ENCODE measurements at regions not wholly inside any gene's neighbourhood (a gene's known extent, or its start where the extent isn't known, plus 50 kb on each side); places are given as distances from the start of the nearest gene placed in this dataset.

- Histone ChIP-seq H3K9ac (ENCODE audit: low read length) (no peak overlapping the region), H3K4me3 (ENCODE audit: low read length) (no peak overlapping the region), H3K27me3 (ENCODE audit: control insufficient read depth, insufficient read depth, low read length) (no peaks in the 10 kb centered on the region), H3K36me3 (ENCODE audit: control insufficient read depth, insufficient read depth, low read length) (no peaks in the 10 kb centered on the region), H3K4me1 (ENCODE audit: control insufficient read depth, insufficient read depth, low read length) (no peaks in the 10 kb centered on the region), H3K27ac (ENCODE audit: low read depth, low read length) (no peak overlapping the region)
Measured at GRCh38 chr3:144544871-144545270, 573.2 kb downstream of the DIPK2A start.

DNA sequence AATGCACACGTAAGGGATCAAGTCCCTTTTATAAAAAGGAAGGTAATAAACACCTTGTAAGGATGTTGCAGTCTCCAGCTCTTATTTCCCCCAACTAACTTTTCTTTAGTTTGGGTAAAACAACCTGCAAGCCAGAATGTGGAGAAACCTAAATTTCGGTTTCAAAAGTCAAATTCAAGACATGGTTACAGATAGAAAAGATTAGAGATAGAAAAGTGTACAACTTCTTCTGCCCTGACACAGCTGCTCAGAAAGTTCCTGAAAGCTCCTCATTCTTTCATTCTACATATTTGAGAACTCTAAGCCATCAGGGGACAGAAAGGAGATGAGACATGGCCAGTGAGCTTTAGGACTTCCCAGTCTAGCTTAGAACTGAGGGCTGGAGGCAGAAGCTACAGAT is 574.9 kb downstream of the DIPK2A start:
- no peak overlapping the region for H3K27ac ChIP-seq (ENCODE audit: low read depth, low read length)
- no peaks in the 10 kb centered on the region for H3K27me3 ChIP-seq (ENCODE audit: control insufficient read depth, insufficient read depth, low read length)
- H3K36me3 ChIP-seq (ENCODE audit: control insufficient read depth, insufficient read depth, low read length), result no peaks in the 10 kb centered on the region

GRCh38 chr3:144548346-144548745 is 576.7 kb downstream of the DIPK2A start:
- H3K27ac ChIP-seq (ENCODE audit: low read depth, low read length), result no peak overlapping the region
- H3K9ac ChIP-seq (ENCODE audit: low read length), result no peak overlapping the region
- H3K36me3 ChIP-seq (ENCODE audit: control insufficient read depth, insufficient read depth, low read length), result no peaks in the 10 kb centered on the region
- H3K4me1 ChIP-seq (ENCODE audit: control insufficient read depth, insufficient read depth, low read length), result no peaks in the 10 kb centered on the region
- H3K4me3 ChIP-seq (ENCODE audit: low read length), result no peak overlapping the region
- no peaks in the 10 kb centered on the region for H3K27me3 ChIP-seq (ENCODE audit: control insufficient read depth, insufficient read depth, low read length)

More for the DNA sequence above, 574.9 kb downstream of the DIPK2A start:
- H3K9ac ChIP-seq (ENCODE audit: low read length), result no peak overlapping the region
- H3K4me3 ChIP-seq (ENCODE audit: low read length), result no peak overlapping the region
- H3K4me1 ChIP-seq (ENCODE audit: control insufficient read depth, insufficient read depth, low read length), result no peaks in the 10 kb centered on the region

DNA sequence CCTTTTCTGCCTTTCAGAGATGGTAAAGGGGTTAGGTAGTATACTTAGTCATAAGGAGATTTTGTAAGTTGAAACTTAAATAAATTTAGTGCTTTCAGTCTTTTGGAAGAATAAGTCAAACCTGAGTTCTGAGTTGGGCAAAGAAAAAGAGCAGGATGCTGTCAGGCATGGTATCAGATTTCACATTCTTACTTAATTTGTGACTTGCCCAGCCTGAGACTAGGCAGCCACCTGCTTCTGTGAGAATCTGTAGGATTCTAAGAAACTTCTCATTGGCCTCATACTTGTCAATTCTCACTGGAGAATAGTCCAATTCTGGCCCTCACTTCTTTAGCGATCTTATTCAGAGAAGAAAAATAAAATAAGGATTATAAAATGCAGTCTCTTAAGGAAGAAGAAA is 577.5 kb downstream of the DIPK2A start:
- no peak overlapping the region for H3K27ac ChIP-seq (ENCODE audit: low read depth, low read length)
- H3K27me3 ChIP-seq (ENCODE audit: control insufficient read depth, insufficient read depth, low read length), result no peaks in the 10 kb centered on the region
- H3K4me1 ChIP-seq (ENCODE audit: control insufficient read depth, insufficient read depth, low read length), result no peaks in the 10 kb centered on the region
- no peak overlapping the region for H3K9ac ChIP-seq (ENCODE audit: low read length)
- no peak overlapping the region for H3K4me3 ChIP-seq (ENCODE audit: low read length)
- H3K36me3 ChIP-seq (ENCODE audit: control insufficient read depth, insufficient read depth, low read length), result no peaks in the 10 kb centered on the region

GRCh38 chr3:144552346-144553057 is 580.9 kb downstream of the DIPK2A start:
- Histone ChIP-seq H3K27ac (ENCODE audit: low read depth, low read length) (no peak overlapping the region), H3K36me3 (ENCODE audit: control insufficient read depth, insufficient read depth, low read length) (no peaks in the 10 kb centered on the region), H3K4me1 (ENCODE audit: control insufficient read depth, insufficient read depth, low read length) (no peaks in the 10 kb centered on the region), H3K27me3 (ENCODE audit: control insufficient read depth, insufficient read depth, low read length) (no peaks in the 10 kb centered on the region), H3K4me3 (ENCODE audit: low read length) (no peak overlapping the region), H3K9ac (ENCODE audit: low read length) (no peak overlapping the region)

DNA sequence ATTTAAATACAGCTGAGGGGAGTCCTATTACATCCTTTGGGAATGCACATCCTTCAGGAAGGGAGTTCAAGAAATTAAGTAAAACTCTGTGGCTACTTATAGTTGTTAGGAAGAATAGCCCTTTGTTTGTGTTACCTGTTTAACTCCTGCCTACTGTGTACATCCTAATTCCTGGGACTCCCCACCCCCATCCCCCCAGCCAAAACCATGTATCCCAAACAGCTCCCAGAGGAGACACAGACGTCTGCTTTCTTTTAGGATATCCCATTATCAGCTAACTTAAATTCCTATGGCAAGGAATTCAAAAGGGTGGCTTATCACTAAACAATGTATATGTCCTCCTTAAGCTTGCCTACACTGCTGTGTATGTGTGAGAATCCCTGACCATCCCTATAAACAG is 581.7 kb downstream of the DIPK2A start:
- Histone ChIP-seq H3K9ac (ENCODE audit: low read length) (no peak overlapping the region), H3K36me3 (ENCODE audit: control insufficient read depth, insufficient read depth, low read length) (no peaks in the 10 kb centered on the region), H3K27ac (ENCODE audit: low read depth, low read length) (no peak overlapping the region), H3K4me3 (ENCODE audit: low read length) (no peak overlapping the region), H3K27me3 (ENCODE audit: control insufficient read depth, insufficient read depth, low read length) (no peaks in the 10 kb centered on the region), H3K4me1 (ENCODE audit: control insufficient read depth, insufficient read depth, low read length) (no peaks in the 10 kb centered on the region)

- Histone ChIP-seq H3K27ac (ENCODE audit: low read depth, low read length) (no peak overlapping the region), H3K27me3 (ENCODE audit: control insufficient read depth, insufficient read depth, low read length) (no peaks in the 10 kb centered on the region), H3K9ac (ENCODE audit: low read length) (no peak overlapping the region), H3K4me3 (ENCODE audit: low read length) (no peak overlapping the region), H3K4me1 (ENCODE audit: control insufficient read depth, insufficient read depth, low read length) (no peaks in the 10 kb centered on the region), H3K36me3 (ENCODE audit: control insufficient read depth, insufficient read depth, low read length) (no peaks in the 10 kb centered on the region)
Measured at GRCh38 chr3:144554889-144555288, 583.3 kb downstream of the DIPK2A start.

GRCh38 chr3:144556392-144556791 is 584.8 kb downstream of the DIPK2A start:
- no peak overlapping the region for H3K27ac ChIP-seq (ENCODE audit: low read depth, low read length)
- no peak overlapping the region for H3K4me3 ChIP-seq (ENCODE audit: low read length)
- no peaks in the 10 kb centered on the region for H3K36me3 ChIP-seq (ENCODE audit: control insufficient read depth, insufficient read depth, low read length)
- no peaks in the 10 kb centered on the region for H3K27me3 ChIP-seq (ENCODE audit: control insufficient read depth, insufficient read depth, low read length)
- no peak overlapping the region for H3K9ac ChIP-seq (ENCODE audit: low read length)
- H3K4me1 ChIP-seq (ENCODE audit: control insufficient read depth, insufficient read depth, low read length), result no peaks in the 10 kb centered on the region

GRCh38 chr3:144557515-144557914 is 585.9 kb downstream of the DIPK2A start:
- no peak overlapping the region for H3K9ac ChIP-seq (ENCODE audit: low read length)

GRCh38 chr3:144564011-144564410 is 592.4 kb downstream of the DIPK2A start:
- Histone ChIP-seq H3K27ac (ENCODE audit: low read depth, low read length) (no peak overlapping the region), H3K36me3 (ENCODE audit: control insufficient read depth, insufficient read depth, low read length) (no peaks in the 10 kb centered on the region), H3K4me3 (ENCODE audit: low read length) (no peak overlapping the region), H3K4me1 (ENCODE audit: control insufficient read depth, insufficient read depth, low read length) (no peaks in the 10 kb centered on the region), H3K27me3 (ENCODE audit: control insufficient read depth, insufficient read depth, low read length) (no peaks in the 10 kb centered on the region), H3K9ac (ENCODE audit: low read length) (no peak overlapping the region)

More at GRCh38 chr3:144557515-144557914, 585.9 kb downstream of the DIPK2A start:
- Histone ChIP-seq H3K4me1 (ENCODE audit: control insufficient read depth, insufficient read depth, low read length) (no peaks in the 10 kb centered on the region), H3K27ac (ENCODE audit: low read depth, low read length) (no peak overlapping the region), H3K27me3 (ENCODE audit: control insufficient read depth, insufficient read depth, low read length) (no peaks in the 10 kb centered on the region), H3K4me3 (ENCODE audit: low read length) (no peak overlapping the region), H3K36me3 (ENCODE audit: control insufficient read depth, insufficient read depth, low read length) (no peaks in the 10 kb centered on the region)

- H3K4me3 ChIP-seq (ENCODE audit: low read length), result no peak overlapping the region
- no peaks in the 10 kb centered on the region for H3K4me1 ChIP-seq (ENCODE audit: control insufficient read depth, insufficient read depth, low read length)
- H3K27ac ChIP-seq (ENCODE audit: low read depth, low read length), result no peak overlapping the region
- no peaks in the 10 kb centered on the region for H3K27me3 ChIP-seq (ENCODE audit: control insufficient read depth, insufficient read depth, low read length)
- H3K9ac ChIP-seq (ENCODE audit: low read length), result no peak overlapping the region
- H3K36me3 ChIP-seq (ENCODE audit: control insufficient read depth, insufficient read depth, low read length), result no peaks in the 10 kb centered on the region
Measured at GRCh38 chr3:144566320-144566719, 594.7 kb downstream of the DIPK2A start.

DNA sequence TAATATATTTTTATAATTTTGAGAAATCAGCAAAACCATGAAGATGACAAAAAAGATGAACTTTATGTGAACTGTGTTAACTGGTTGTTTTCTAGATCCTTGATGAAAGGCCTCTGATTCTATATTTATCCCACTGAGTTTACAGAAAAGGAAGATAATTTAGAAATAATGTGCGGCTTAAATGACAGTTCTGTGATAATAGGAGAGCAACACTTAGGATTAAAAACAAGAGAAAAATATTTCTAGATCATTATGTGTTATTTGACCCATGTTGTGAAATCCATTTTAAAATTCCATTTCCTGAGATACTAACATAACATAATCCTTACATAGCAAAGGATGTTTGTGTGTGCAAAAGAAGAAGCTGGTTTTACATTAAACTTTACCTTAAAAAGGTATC is 598.0 kb downstream of the DIPK2A start:
- Histone ChIP-seq H3K36me3 (ENCODE audit: control insufficient read depth, insufficient read depth, low read length) (no peaks in the 10 kb centered on the region), H3K27me3 (ENCODE audit: control insufficient read depth, insufficient read depth, low read length) (no peaks in the 10 kb centered on the region), H3K4me3 (ENCODE audit: low read length) (no peak overlapping the region), H3K9ac (ENCODE audit: low read length) (no peak overlapping the region), H3K4me1 (ENCODE audit: control insufficient read depth, insufficient read depth, low read length) (no peaks in the 10 kb centered on the region), H3K27ac (ENCODE audit: low read depth, low read length) (no peak overlapping the region)

GRCh38 chr3:144583871-144584270 is 612.2 kb downstream of the DIPK2A start:
- no peak overlapping the region for H3K9ac ChIP-seq (ENCODE audit: low read length)
- H3K27ac ChIP-seq (ENCODE audit: low read depth, low read length), result no peak overlapping the region
- H3K36me3 ChIP-seq (ENCODE audit: control insufficient read depth, insufficient read depth, low read length), result no peaks in the 10 kb centered on the region
- H3K4me1 ChIP-seq (ENCODE audit: control insufficient read depth, insufficient read depth, low read length), result no peaks in the 10 kb centered on the region
- H3K4me3 ChIP-seq (ENCODE audit: low read length), result no peak overlapping the region
- no peaks in the 10 kb centered on the region for H3K27me3 ChIP-seq (ENCODE audit: control insufficient read depth, insufficient read depth, low read length)
